SHP77 treated with DMSO at 0.1 percent for 48 hours (cell line): ENCODE measurements at regions not wholly inside any gene's neighbourhood (a gene's known extent, or its start where the extent isn't known, plus 50 kb on each side); places are given as distances from the start of the nearest gene placed in this dataset.

Source experiments
- DNase-seq: peaks from one replicate; lab custom pipeline; 2025; lab: John Stamatoyannopoulos, UW

- no peak for DNase-seq
Observed at GRCh38 chr1:48164571-48164970, 57.9 kb upstream of the SLC5A9 start.

DNA sequence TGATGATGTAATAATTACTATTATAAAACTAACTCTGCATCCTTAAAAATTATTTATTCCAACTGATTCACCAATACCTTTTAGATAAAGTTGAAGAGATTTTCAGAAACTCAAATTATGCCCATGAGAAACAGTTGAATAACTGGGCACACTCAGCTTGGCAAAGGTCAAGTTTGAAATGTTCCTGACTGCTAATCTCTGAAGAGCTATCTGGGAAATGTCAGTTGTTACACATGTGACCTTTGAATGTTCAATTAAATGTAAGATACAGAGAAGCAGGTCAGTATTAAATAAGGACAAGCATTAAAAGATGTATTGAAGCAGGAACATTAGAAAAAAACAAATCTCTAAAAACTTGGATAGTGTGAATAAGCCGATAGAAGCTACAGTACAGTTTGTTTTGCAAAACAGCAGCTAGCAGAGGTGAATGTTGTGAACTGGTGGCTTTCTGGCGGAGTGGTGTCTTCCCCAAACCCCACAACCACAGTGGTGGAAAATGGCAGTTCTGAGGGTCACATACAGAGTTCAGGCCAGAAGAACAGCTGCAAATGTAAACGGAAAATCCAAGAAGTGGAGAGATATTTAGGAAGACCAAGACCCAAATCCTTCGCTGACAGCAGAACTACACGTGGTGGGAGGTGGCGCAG, 61.9 kb upstream of the SLC5A9 start:
- DNase-seq, result no peak

DNA sequence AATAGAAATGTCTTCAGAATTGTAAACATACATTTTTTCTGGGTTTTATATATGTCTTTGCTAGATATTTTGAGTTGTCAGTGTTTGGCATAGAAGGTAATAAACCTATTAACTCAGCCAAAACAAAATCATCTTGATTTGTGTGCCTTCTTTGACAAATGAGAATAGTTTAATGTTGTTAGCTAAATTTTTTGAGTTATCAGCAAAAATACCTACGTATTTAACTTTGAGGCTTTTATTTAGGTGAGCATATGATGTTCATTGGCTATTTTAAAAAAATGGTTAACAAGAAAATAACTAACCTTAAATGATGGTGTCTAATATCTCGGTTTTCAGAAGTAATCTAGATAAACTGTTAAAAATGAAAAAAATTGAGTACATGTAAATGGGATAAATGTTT, 83.2 kb upstream of the SLC5A9 start:
- DNase-seq, result no peak

GRCh38 chr1:48127735-48128685, 94.5 kb upstream of the SLC5A9 start:
- no peak for DNase-seq

GRCh38 chr1:48123647-48124046, 98.9 kb upstream of the SLC5A9 start:
- no peak for DNase-seq

DNA sequence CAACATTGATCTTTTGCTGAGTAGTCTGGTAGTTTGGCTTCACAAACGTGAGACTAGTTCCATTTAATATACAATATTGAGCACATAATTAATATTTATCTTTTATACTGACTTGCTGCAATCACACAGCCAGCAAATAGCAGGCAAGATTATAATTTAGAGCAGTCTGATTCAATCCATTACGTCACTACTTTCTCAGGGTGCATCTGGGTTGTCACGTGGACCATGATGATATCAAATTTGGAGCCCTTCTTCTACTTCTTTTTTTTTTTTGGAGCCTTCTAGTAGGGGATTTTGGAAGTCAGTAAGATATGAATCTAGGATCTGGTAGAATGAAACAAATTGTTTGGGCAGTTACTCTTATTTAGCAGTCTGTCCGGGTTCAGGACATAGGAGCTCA, 100.6 kb upstream of the SLC5A9 start:
- no peak for DNase-seq

- DNase-seq, result no peak
Observed at GRCh38 chr1:48120621-48121020, 101.9 kb upstream of the SLC5A9 start.

- DNase-seq, result no peak
Observed at GRCh38 chr1:48115835-48116234, 106.7 kb upstream of the SLC5A9 start.

DNA sequence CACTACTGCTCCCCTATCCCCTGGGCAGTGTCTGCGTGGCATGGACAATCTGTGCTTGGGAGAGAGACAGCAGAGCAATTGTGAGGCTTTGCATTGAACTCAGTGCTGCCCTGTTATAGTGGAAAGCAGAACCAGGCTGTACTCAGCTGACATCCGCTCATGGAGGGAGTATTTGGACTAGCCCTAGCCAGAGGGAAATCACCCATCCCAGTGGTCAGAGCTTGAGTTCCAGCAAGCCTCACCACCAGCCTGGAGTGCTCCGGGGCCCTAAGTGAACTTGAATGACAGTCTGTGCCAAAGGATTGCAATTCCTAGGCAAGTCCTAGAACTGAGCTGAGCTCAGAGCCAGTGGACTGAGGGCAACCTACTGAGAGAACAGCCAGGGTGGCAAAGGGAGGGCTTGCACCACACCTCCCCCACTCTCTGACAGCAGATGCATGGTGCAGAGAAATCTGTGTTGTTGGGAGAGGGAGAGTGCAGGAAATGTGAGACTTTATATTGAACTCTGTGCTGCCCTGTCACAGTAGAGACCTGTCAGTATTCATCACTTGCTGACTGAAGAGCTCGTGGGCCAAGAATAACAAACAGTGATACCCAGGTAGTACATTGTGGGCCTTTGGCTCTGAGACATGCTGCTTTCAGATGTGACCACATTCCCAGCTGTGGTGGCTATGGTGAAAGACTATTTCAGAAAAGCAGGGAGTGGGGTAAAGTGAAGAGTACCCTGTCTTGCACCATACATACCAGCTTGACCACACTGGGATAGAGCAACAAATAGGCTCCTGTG, 107.7 kb upstream of the SLC5A9 start:
- no peak for DNase-seq

GRCh38 chr1:48109390-48110013, 112.3 kb upstream of the TRABD2B start:
- DNase-seq, result peak; percentile 16

DNA sequence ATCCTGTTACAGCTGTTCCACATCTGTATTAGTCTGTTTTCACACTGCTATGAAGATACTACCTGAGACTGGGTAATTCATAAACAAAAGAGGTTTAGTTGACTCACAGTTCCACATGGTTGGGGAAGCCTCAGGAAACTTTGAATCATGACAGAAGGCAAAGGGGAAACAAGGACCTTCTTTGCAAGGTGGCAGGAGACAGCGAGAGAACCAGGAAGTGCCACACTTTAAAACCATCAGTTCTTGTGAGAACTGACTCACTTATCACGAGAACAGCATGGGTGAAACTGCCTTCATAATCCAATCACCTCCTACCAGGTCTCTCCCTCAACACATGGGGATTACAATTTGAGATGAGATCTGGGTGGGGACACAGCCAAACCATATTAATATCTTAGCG, 110.3 kb upstream of the TRABD2B start:
- no peak for DNase-seq

DNA sequence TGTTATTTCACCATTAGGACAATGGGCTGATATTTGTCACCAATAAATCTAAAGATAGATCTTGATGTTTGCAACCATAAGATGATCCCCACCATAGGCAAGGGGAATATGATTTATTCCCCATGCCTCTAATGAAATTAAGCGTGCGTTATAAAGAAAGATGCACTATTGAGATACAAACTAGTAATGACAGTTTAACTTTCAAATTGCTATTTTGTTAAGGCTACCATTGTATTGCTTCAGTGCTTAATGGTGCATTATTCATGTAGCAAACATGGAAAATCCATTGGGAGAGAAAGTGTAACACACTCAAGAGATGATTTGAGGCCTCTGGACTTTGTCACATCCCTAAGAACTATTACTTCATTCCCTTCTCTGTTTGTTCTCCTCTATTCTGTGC, 108.9 kb upstream of the TRABD2B start:
- no peak for DNase-seq

DNA sequence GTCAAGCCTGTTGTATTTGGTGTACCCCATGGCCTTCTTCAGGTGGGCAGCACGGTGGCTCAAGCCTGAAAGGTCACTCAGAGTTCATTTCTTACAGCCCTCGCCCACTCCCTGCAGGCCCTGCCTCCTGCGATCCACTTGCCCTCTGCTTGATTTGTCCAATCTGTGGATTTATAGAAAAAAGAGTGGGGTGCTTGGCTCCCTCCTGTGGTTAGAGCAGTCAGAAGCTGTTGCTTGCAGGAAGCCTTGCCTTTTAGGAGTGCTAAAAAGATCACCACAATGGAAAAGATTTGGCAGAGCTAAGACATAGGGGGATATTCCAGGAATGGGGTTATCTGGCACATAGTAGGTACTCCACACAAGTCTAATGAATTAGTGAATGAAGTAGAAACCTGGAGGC, 108.0 kb upstream of the TRABD2B start:
- no peak for DNase-seq

GRCh38 chr1:48103495-48103894, 106.3 kb upstream of the TRABD2B start:
- no peak for DNase-seq

- DNase-seq, result no peak
Observed at GRCh38 chr1:48102766-48103165, 105.6 kb upstream of the TRABD2B start.

GRCh38 chr1:48099072-48099773, 102.0 kb upstream of the TRABD2B start:
- DNase-seq, result no peak

GRCh38 chr1:48093696-48094528, 96.7 kb upstream of the TRABD2B start:
- DNase-seq, result peak; percentile 47

- no peak for DNase-seq
Observed at GRCh38 chr1:48093147-48093546, 96.0 kb upstream of the TRABD2B start.

DNA sequence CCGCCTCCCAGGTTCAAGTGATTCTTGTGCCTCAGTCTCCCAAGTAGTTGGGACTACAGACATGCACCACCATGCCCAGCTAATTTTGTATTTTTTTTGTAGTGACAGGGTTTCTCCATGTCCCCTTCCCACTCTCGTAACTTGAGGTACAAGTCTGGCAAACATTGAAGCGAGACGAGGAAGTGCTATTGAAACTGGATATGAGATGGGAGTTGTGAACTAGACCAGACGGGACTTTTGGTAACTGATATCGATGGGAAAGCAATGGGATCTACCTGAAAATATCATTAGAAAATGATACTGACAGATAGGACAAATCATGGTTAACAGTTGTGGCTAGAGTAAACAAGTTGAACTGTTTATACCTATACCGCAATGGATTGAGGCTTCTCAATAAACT, 95.2 kb upstream of the TRABD2B start:
- DNase-seq, result no peak

GRCh38 chr1:48089356-48089891, 92.2 kb upstream of the TRABD2B start:
- DNase-seq, result no peak
